Neural cell (in vitro differentiated cells): ENCODE measurements at regions not wholly inside any gene's neighbourhood (a gene's known extent, or its start where the extent isn't known, plus 50 kb on each side); places are given as distances from the start of the nearest gene placed in this dataset.

Experiments
- H2AFZ ChIP-seq: fragments of 200-600, 300-800 bp; sonication (generic), shearing (Covaris generic); 2 replicates; pipeline ENCODE4 v1.6.0; 2014; ENCODE audit warnings: low read depth, mild to moderate bottlenecking, antibody characterized with exemption, low read length, moderate library complexity
- H3F3A ChIP-seq: fragments of 200-600 bp; shearing (Covaris generic); 2 replicates; pipeline ENCODE4 v1.6.1; 2016; ENCODE audit warnings: mild to moderate bottlenecking, moderate library complexity, mixed read lengths, antibody characterized with exemption, low read length; ENCODE audit not compliant: insufficient read depth, poor library complexity, severe bottlenecking
- H3K27ac ChIP-seq: fragments of 200-600, 300-800 bp; sonication (generic), shearing (Covaris generic); 2 replicates; pipeline ENCODE4 v1.5.1; 2014; ENCODE audit warnings: mild to moderate bottlenecking, low read length, moderate library complexity
- H3K27me3 ChIP-seq: fragments of 300-800, 200-600 bp; sonication (generic), shearing (Covaris generic); 2 replicates; pipeline ENCODE4 v1.6.0; 2014; ENCODE audit warnings: mild to moderate bottlenecking, low read depth, low read length, moderate library complexity; ENCODE audit not compliant: insufficient read depth
- H3K36me3 ChIP-seq: fragments of 300-800, 200-600 bp; sonication (generic), shearing (Covaris generic); 2 replicates; pipeline ENCODE4 v1.5.1; 2014; ENCODE audit warnings: mild to moderate bottlenecking, antibody characterized with exemption, low read length, moderate library complexity; ENCODE audit not compliant: insufficient read depth
- H3K4me2 ChIP-seq: fragments of 300-800, 200-600 bp; sonication (generic), shearing (Covaris generic); 2 replicates; pipeline ENCODE4 v1.6.0; 2014; ENCODE audit warnings: mild to moderate bottlenecking, low read length
- H3K4me3 ChIP-seq: fragments of 300-800, 200-600 bp; sonication (generic), shearing (Covaris generic); 2 replicates; pipeline ENCODE4 v1.5.1; 2014; ENCODE audit warnings: mild to moderate bottlenecking, low read length, moderate library complexity
- H3K79me2 ChIP-seq: fragments of 200-600 bp; shearing (Covaris generic); replicated peaks from 2 replicates; pipeline ENCODE4 v1.6.0; 2014; ENCODE audit warnings: mild to moderate bottlenecking, low read length, moderate library complexity; ENCODE audit not compliant: insufficient read depth
- H3K9ac ChIP-seq: fragments of 300-800, 200-600 bp; sonication (generic), shearing (Covaris generic); 2 replicates; pipeline ENCODE4 v1.6.1; 2016; ENCODE audit warnings: mild to moderate bottlenecking, low read length, mixed read lengths
- H3K9me2 ChIP-seq: fragments of 200-600 bp; shearing (Covaris generic); 2 replicates; pipeline ENCODE4 v1.6.1; 2016; ENCODE audit warnings: mild to moderate bottlenecking, low read length, mixed read lengths; ENCODE audit not compliant: insufficient read depth
- H3K9me3 ChIP-seq: fragments of 200-600, 300-800 bp; sonication (generic), shearing (Covaris generic); 2 replicates; pipeline ENCODE4 v1.6.1; 2016; ENCODE audit warnings: mild to moderate bottlenecking, mixed run types, low read length, moderate library complexity, mixed read lengths
- H4K20me1 ChIP-seq: fragments of 200-600 bp; shearing (Covaris generic); 2 replicates; pipeline ENCODE4 v1.6.1; 2016; ENCODE audit warnings: mild to moderate bottlenecking, mixed run types; ENCODE audit not compliant: insufficient read depth
- CTCF ChIP-seq: fragments of 450-650 bp; IDR thresholded peaks from 2 replicates; pipeline ENCODE4 v1.5.1; 2014; ENCODE audit warnings: antibody characterized with exemption, mild to moderate bottlenecking, moderate library complexity; ENCODE audit not compliant: poor library complexity, severe bottlenecking
- MXI1 ChIP-seq: fragments of 450-650 bp; conservative IDR thresholded peaks from 2 replicates; pipeline ENCODE4 v1.6.1; 2014; ENCODE audit warnings: antibody characterized with exemption, mild to moderate bottlenecking; ENCODE audit not compliant: poor library complexity, severe bottlenecking
- POLR2AphosphoS5 ChIP-seq: IDR thresholded peaks from 2 replicates; pipeline ENCODE4 v1.6.1; 2012
- RAD21 ChIP-seq: fragments of 450-650 bp; conservative IDR thresholded peaks from 2 replicates; pipeline ENCODE4 v1.6.1; 2014; ENCODE audit warnings: antibody characterized with exemption, mild to moderate bottlenecking, moderate library complexity
- REST ChIP-seq: IDR thresholded peaks from 2 replicates; pipeline ENCODE4 v1.6.1; 2012; ENCODE audit warnings: borderline replicate concordance
- SMC3 ChIP-seq: fragments of 450-650 bp; conservative IDR thresholded peaks from 2 replicates; pipeline ENCODE4 v1.6.1; 2014; ENCODE audit warnings: antibody characterized with exemption, mild to moderate bottlenecking, moderate library complexity; ENCODE audit not compliant: poor library complexity
- TAF1 ChIP-seq: IDR thresholded peaks from 2 replicates; pipeline ENCODE4 v1.6.1; 2012; ENCODE audit warnings: low read depth

- Histone ChIP-seq H4K20me1 (no peaks in the 10 kb centered on the region), H3K9me3 (no peaks in the 10 kb centered on the region), H3K4me3 (no peak overlapping the region), H3F3A (no peaks in the 10 kb centered on the region), H2AFZ (no peak overlapping the region), H3K9me2 (no peaks in the 10 kb centered on the region), H3K36me3 (no peaks in the 10 kb centered on the region), H3K27me3 (no peaks in the 10 kb centered on the region), H3K9ac (no peak overlapping the region), H3K27ac (no peak overlapping the region), H3K79me2 (no peaks in the 10 kb centered on the region), H3K4me2 (no peak overlapping the region)
- TF ChIP-seq CTCF (peak; percentile 96), REST (no peak), SMC3 (peak; percentile 91), RAD21 (peak; percentile 91)
These were observed 417.1 kb downstream of the TMEM114 start for GRCh38 chr16:8173111-8173644.

- no peak for TF ChIP-seq SMC3
- no peak for TF ChIP-seq REST
- TF ChIP-seq POLR2AphosphoS5 = no peak
- TF ChIP-seq RAD21 = no peak
- TF ChIP-seq TAF1 = no peak
- no peak for TF ChIP-seq CTCF
- TF ChIP-seq MXI1 = no peak
- no peak overlapping the region for H3K4me2 ChIP-seq
- H3K4me3 ChIP-seq = no peak overlapping the region
These were observed 417.8 kb downstream of the TMEM114 start for GRCh38 chr16:8172551-8172950.

More at GRCh38 chr16:8172551-8172950, 417.8 kb downstream of the TMEM114 start:
- H2AFZ ChIP-seq = no peak overlapping the region
- no peaks in the 10 kb centered on the region for H3K36me3 ChIP-seq
- H3K27me3 ChIP-seq = no peaks in the 10 kb centered on the region
- H3K9me3 ChIP-seq = no peaks in the 10 kb centered on the region
- H3K9ac ChIP-seq = no peak overlapping the region
- no peaks in the 10 kb centered on the region for H3K9me2 ChIP-seq
- no peaks in the 10 kb centered on the region for H4K20me1 ChIP-seq
- no peaks in the 10 kb centered on the region for H3F3A ChIP-seq
- no peak overlapping the region for H3K27ac ChIP-seq
- no peaks in the 10 kb centered on the region for H3K79me2 ChIP-seq
